GM23338 (cell line): ENCODE measurements at regions not wholly inside any gene's neighbourhood (a gene's known extent, or its start where the extent isn't known, plus 50 kb on each side); places are given as distances from the start of the nearest gene placed in this dataset.
A peak's percentile ranks its signal among the peaks of the same experiment; 100 is the strongest.

ENCODE experiments used
- ATAC-seq: fragments of 200-7000 bp; cut with Tn5 transposase; 3 replicates; pipeline ENCODE4 v1.9.1; 2020
- DNase-seq: peaks from one replicate; pipeline ENCODE4 v3.0.0-alpha.2; 2015; ENCODE audit warnings: low spot score
- H2AFZ ChIP-seq: fragments of 200-600 bp; sonication (generic); 2 replicates; pipeline ENCODE4 v1.8.0; 2016; ENCODE audit warnings: antibody characterized with exemption, mild to moderate bottlenecking, moderate library complexity
- H3F3A ChIP-seq: fragments of 200-600 bp; sonication (generic); replicated peaks from 2 replicates; pipeline ENCODE4 v1.8.0; 2017; ENCODE audit warnings: antibody characterized with exemption, mixed run types, low read depth
- H3K27ac ChIP-seq: fragments of 200-600 bp; sonication (generic); 2 replicates; pipeline ENCODE4 v1.6.1; 2016; ENCODE audit warnings: low read depth
- H3K27me3 ChIP-seq: fragments of 200-600 bp; sonication (generic); 2 replicates; pipeline ENCODE4 v1.8.0; 2016; ENCODE audit warnings: mild to moderate bottlenecking, mixed run types, moderate library complexity; ENCODE audit not compliant: insufficient read depth
- H3K36me3 ChIP-seq: fragments of 200-600 bp; sonication (generic); 2 replicates; pipeline ENCODE4 v1.8.0; 2016; ENCODE audit warnings: mild to moderate bottlenecking; ENCODE audit not compliant: insufficient read depth
- H3K4me1 ChIP-seq: fragments of 200-600 bp; sonication (generic); 2 replicates; pipeline ENCODE4 v1.8.0; 2016; ENCODE audit warnings: mild to moderate bottlenecking, moderate library complexity; ENCODE audit not compliant: insufficient read depth
- H3K4me2 ChIP-seq: fragments of 200-600 bp; sonication (generic); 2 replicates; pipeline ENCODE4 v1.7.1; 2017; ENCODE audit warnings: mixed run types
- H3K4me3 ChIP-seq: fragments of 200-600 bp; sonication (generic); 2 replicates; pipeline ENCODE4 v1.6.1; 2016; ENCODE audit warnings: mixed run types
- H3K79me2 ChIP-seq: fragments of 200-600 bp; sonication (generic); replicated peaks from 2 replicates; pipeline ENCODE4 v1.8.0; 2017; ENCODE audit warnings: mild to moderate bottlenecking; ENCODE audit not compliant: insufficient read depth
- H3K9me2 ChIP-seq: fragments of 200-600 bp; sonication (generic); 2 replicates; pipeline ENCODE4 v1.8.0; 2017; ENCODE audit not compliant: insufficient read depth
- H4K20me1 ChIP-seq: fragments of 200-600 bp; sonication (generic); replicated peaks from 2 replicates; pipeline ENCODE4 v1.8.0; 2017; ENCODE audit warnings: mild to moderate bottlenecking; ENCODE audit not compliant: insufficient read depth
- H3K27ac Mint-ChIP-seq: 2 replicates; pipeline ENCODE4 v1.8.0; 2020; ENCODE audit warnings: inconsistent platforms, mild to moderate bottlenecking, moderate library complexity, mixed read lengths
- H3K27me3 Mint-ChIP-seq: 3 replicates; pipeline ENCODE4 v1.8.0; 2022; ENCODE audit warnings: low read depth, mild to moderate bottlenecking, moderate library complexity, mixed read lengths, inconsistent platforms; ENCODE audit not compliant: insufficient read depth, poor library complexity
- H3K36me3 Mint-ChIP-seq: 3 replicates; pipeline ENCODE4 v1.8.0; 2021; ENCODE audit warnings: low read depth, mild to moderate bottlenecking, inconsistent platforms, moderate library complexity, mixed read lengths
- H3K4me1 Mint-ChIP-seq: 3 replicates; pipeline ENCODE4 v1.8.0; 2020; ENCODE audit warnings: mild to moderate bottlenecking, inconsistent platforms, mixed read lengths
- H3K4me3 Mint-ChIP-seq: 3 replicates; pipeline ENCODE4 v1.8.0; 2021; ENCODE audit warnings: moderate library complexity, mild to moderate bottlenecking, inconsistent platforms, mixed read lengths
- H3K9me3 Mint-ChIP-seq: 3 replicates; pipeline ENCODE4 v1.8.0; 2020; ENCODE audit warnings: moderate library complexity, mild to moderate bottlenecking, inconsistent platforms, mixed read lengths
- CREB1 ChIP-seq: fragments of 250-450 bp; sonication (Bioruptor Pico); IDR thresholded peaks from 2 replicates; pipeline ENCODE4 v1.5.0; 2020; ENCODE audit warnings: low read depth, mild to moderate bottlenecking, moderate library complexity
- EZH2 ChIP-seq: fragments of 200-600 bp; sonication (generic); IDR thresholded peaks from one replicate; pipeline ENCODE4 v1.8.0; 2017; ENCODE audit warnings: antibody characterized with exemption, mild to moderate bottlenecking, low read depth; ENCODE audit not compliant: unreplicated experiment
- EZH2phosphoT487 ChIP-seq: fragments of 200-600 bp; sonication (generic); IDR thresholded peaks from one replicate; pipeline ENCODE4 v1.8.1; 2018; ENCODE audit warnings: antibody characterized with exemption; ENCODE audit not compliant: unreplicated experiment
- JUNB ChIP-seq: IDR thresholded peaks from one replicate; pipeline ENCODE4 v1.6.1; 2016; ENCODE audit warnings: antibody characterized with exemption; ENCODE audit not compliant: unreplicated experiment
- NANOG ChIP-seq: IDR thresholded peaks from 2 replicates; pipeline ENCODE4 v1.6.1; 2016; ENCODE audit warnings: antibody characterized with exemption, borderline replicate concordance
- POLR2AphosphoS5 ChIP-seq: IDR thresholded peaks from 2 replicates; pipeline ENCODE4 v1.6.1; 2016; ENCODE audit warnings: antibody characterized with exemption, low read depth
- ZNF331 ChIP-seq: fragments of 250-450 bp; sonication (Bioruptor Pico); IDR thresholded peaks from 2 replicates; pipeline ENCODE4 v1.5.0; 2020; ENCODE audit warnings: low read depth, mild to moderate bottlenecking, moderate library complexity
- TF ChIP-seq, protein P1 (sequence below), 2 experiments: fragments of 200-600 bp in 1 of 2; sonication (generic) in 1 of 2; conservative IDR thresholded peaks; 2 replicates each; pipeline versions ENCODE4 v1.5.1 to v1.6.1; 2016 to 2017; ENCODE audit warnings: antibody characterized with exemption in 2 of 2, low read depth in 2 of 2, mild to moderate bottlenecking in 2 of 2, moderate library complexity in 1 of 2
- TF ChIP-seq, protein P2 (sequence below): IDR thresholded peaks from 2 replicates; pipeline ENCODE4 v1.6.1; 2016; ENCODE audit warnings: antibody characterized with exemption
- TF ChIP-seq, protein P3 (sequence below): IDR thresholded peaks from one replicate; pipeline ENCODE4 v1.6.1; 2018; ENCODE audit warnings: antibody characterized with exemption; ENCODE audit not compliant: unreplicated experiment

DNA sequence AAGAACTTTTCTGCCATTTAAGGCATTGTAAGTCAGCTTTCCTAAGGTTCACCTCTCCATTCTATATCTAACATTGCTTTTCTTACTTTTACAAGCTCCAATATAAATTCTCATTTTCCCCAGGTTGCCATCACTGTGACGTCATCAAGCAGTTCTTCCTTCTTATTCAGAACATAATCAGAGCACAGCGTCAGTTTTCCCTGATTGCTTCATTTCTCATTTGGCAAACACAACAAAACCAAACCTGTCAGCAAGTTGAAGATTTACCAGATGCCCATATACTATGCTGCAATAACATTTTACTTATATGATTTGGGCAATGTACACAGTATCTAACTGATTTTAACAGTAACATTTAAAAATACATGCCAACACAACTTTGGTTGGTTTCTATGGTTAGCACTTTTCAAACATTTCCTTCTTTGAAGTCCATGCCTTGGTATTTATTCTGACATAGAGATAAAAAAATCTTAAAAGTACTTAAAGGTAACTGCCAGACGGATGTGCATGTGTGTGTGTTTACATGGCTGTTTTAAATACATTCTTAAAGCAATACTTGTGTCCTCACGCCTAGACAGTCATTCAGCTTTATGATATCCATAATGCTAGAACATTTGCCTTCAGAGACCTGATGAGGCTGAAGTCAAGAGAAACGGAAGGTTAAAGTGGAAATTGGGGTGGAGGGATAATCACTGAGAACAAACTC is 264.0 kb downstream of the KLF12 start:
- no peak overlapping the region; the same call in 2 of the 3 replicates for H3K4me3 Mint-ChIP-seq
- Histone ChIP-seq H3K27me3 (no peaks in the 10 kb centered on the region), H3K4me2 (peak overlapping the region; percentile 16), H3K79me2 (no peaks in the 10 kb centered on the region), H3K9me2 (no peaks in the 10 kb centered on the region), H3K4me3 (no peak overlapping the region), H2AFZ (no peak overlapping the region), H3K27ac (no peak overlapping the region), H3F3A (no peaks in the 10 kb centered on the region), H3K36me3 (no peaks in the 10 kb centered on the region), H4K20me1 (no peaks in the 10 kb centered on the region), H3K4me1 (peaks cover 11% of the 10 kb centered on the region)
- H3K27ac Mint-ChIP-seq = no peak overlapping the region; the same call in 1 of the 2 replicates
- no peaks in the 10 kb centered on the region for H3K36me3 Mint-ChIP-seq
- TF ChIP-seq EZH2 = no peak
- TF ChIP-seq JUNB = no peak
- TF ChIP-seq, protein P1, sequence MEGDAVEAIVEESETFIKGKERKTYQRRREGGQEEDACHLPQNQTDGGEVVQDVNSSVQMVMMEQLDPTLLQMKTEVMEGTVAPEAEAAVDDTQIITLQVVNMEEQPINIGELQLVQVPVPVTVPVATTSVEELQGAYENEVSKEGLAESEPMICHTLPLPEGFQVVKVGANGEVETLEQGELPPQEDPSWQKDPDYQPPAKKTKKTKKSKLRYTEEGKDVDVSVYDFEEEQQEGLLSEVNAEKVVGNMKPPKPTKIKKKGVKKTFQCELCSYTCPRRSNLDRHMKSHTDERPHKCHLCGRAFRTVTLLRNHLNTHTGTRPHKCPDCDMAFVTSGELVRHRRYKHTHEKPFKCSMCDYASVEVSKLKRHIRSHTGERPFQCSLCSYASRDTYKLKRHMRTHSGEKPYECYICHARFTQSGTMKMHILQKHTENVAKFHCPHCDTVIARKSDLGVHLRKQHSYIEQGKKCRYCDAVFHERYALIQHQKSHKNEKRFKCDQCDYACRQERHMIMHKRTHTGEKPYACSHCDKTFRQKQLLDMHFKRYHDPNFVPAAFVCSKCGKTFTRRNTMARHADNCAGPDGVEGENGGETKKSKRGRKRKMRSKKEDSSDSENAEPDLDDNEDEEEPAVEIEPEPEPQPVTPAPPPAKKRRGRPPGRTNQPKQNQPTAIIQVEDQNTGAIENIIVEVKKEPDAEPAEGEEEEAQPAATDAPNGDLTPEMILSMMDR (conservative IDR thresholded peaks at IDR 0.05; ENCODE audit: low read depth in 2 of 2) = no peak
- TF ChIP-seq CREB1 = no peak
- TF ChIP-seq, protein P2, sequence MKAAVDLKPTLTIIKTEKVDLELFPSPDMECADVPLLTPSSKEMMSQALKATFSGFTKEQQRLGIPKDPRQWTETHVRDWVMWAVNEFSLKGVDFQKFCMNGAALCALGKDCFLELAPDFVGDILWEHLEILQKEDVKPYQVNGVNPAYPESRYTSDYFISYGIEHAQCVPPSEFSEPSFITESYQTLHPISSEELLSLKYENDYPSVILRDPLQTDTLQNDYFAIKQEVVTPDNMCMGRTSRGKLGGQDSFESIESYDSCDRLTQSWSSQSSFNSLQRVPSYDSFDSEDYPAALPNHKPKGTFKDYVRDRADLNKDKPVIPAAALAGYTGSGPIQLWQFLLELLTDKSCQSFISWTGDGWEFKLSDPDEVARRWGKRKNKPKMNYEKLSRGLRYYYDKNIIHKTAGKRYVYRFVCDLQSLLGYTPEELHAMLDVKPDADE = no peak
- TF ChIP-seq EZH2phosphoT487 = no peak
- TF ChIP-seq POLR2AphosphoS5 = no peak
- TF ChIP-seq, protein P3, sequence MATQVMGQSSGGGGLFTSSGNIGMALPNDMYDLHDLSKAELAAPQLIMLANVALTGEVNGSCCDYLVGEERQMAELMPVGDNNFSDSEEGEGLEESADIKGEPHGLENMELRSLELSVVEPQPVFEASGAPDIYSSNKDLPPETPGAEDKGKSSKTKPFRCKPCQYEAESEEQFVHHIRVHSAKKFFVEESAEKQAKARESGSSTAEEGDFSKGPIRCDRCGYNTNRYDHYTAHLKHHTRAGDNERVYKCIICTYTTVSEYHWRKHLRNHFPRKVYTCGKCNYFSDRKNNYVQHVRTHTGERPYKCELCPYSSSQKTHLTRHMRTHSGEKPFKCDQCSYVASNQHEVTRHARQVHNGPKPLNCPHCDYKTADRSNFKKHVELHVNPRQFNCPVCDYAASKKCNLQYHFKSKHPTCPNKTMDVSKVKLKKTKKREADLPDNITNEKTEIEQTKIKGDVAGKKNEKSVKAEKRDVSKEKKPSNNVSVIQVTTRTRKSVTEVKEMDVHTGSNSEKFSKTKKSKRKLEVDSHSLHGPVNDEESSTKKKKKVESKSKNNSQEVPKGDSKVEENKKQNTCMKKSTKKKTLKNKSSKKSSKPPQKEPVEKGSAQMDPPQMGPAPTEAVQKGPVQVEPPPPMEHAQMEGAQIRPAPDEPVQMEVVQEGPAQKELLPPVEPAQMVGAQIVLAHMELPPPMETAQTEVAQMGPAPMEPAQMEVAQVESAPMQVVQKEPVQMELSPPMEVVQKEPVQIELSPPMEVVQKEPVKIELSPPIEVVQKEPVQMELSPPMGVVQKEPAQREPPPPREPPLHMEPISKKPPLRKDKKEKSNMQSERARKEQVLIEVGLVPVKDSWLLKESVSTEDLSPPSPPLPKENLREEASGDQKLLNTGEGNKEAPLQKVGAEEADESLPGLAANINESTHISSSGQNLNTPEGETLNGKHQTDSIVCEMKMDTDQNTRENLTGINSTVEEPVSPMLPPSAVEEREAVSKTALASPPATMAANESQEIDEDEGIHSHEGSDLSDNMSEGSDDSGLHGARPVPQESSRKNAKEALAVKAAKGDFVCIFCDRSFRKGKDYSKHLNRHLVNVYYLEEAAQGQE = no peak
- TF ChIP-seq ZNF331 (CRISPR knock-in tag) = no peak
- no peak for TF ChIP-seq NANOG
- H3K9me3 Mint-ChIP-seq = no peaks in the 10 kb centered on the region
- DNase-seq = no peak
- ATAC-seq = no peak
- H3K4me1 Mint-ChIP-seq = peaks cover 21% of the 10 kb centered on the region
- peaks cover 2% of the 10 kb centered on the region for H3K27me3 Mint-ChIP-seq
